ENCODE measurements at regions not wholly inside any gene's neighbourhood (a gene's known extent, or its start where the extent isn't known, plus 50 kb on each side); places are given as distances from the start of the nearest gene placed in this dataset.

GRCh38 chr5:68730220-68730978 is 363.4 kb upstream of the SLC30A5 start:
- H4K20me1 ChIP-seq (ENCODE audit: insufficient read depth): no peaks in the 10 kb centered on the region
- H3K4me1 ChIP-seq (ENCODE audit: control insufficient read depth in 1 of 2, insufficient read depth in 2 of 2, low read length in 2 of 2): no peaks in the 10 kb centered on the region
- no peaks in the 10 kb centered on the region for H3K9me2 ChIP-seq (ENCODE audit: insufficient read depth)
- H3K9ac ChIP-seq (ENCODE audit: low read length): no peak overlapping the region
- ATAC-seq (no peak), DNase-seq (ENCODE audit: low read depth, low spot score) (no peak)
- no peaks in the 10 kb centered on the region for H3K79me2 ChIP-seq (ENCODE audit: insufficient read depth, low read length)
- no peak overlapping the region for H2AFZ ChIP-seq (ENCODE audit: low read depth, low read length, poor library complexity, severe bottlenecking)
- H3K36me3 ChIP-seq (ENCODE audit: control insufficient read depth in 1 of 2, insufficient read depth in 2 of 2, low read length in 2 of 2): no peaks in the 10 kb centered on the region
- ChIA-PET POLR2A (no interaction called here), RAD21 (ENCODE audit: low non-redundant PET in 1 of 2, low total read pairs in 2 of 2, uncharacterized antibody in 2 of 2, unreplicated experiment in 2 of 2) (no interaction called here), CTCF (no interaction called here)
- H3K4me2 ChIP-seq (ENCODE audit: low read length): no peak overlapping the region
- BruUV-seq (replicated peaks): no TSS peak
- TF ChIP-seq, protein P1, sequence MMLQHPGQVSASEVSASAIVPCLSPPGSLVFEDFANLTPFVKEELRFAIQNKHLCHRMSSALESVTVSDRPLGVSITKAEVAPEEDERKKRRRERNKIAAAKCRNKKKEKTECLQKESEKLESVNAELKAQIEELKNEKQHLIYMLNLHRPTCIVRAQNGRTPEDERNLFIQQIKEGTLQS (IDR thresholded peaks at IDR 0.05): no peak
- TF ChIP-seq JUND (IDR thresholded peaks at IDR 0.05): no peak
- no peak for TF ChIP-seq ZFX (IDR thresholded peaks at IDR 0.05)
- H3K9me3 ChIP-seq (ENCODE audit: control insufficient read depth in 1 of 2, insufficient read depth in 1 of 2, low read depth in 1 of 2, low read length in 2 of 2): no peaks in the 10 kb centered on the region
- no peak overlapping the region for H3K4me3 ChIP-seq (replicated peaks in 1 of 2; ENCODE audit: low read depth in 1 of 2, low read length in 2 of 2)
- intact Hi-C loops (cut with micrococcal nuclease): loop anchor here (5.0 kb wide), 1 partner anchor 47 kb away; no protein-coding TSS in a partner anchor
- no peaks in the 10 kb centered on the region for H3K27me3 ChIP-seq (ENCODE audit: insufficient read depth, low read length)
- no peak overlapping the region for H3K27ac ChIP-seq (ENCODE audit: low read depth, low read length)

DNA sequence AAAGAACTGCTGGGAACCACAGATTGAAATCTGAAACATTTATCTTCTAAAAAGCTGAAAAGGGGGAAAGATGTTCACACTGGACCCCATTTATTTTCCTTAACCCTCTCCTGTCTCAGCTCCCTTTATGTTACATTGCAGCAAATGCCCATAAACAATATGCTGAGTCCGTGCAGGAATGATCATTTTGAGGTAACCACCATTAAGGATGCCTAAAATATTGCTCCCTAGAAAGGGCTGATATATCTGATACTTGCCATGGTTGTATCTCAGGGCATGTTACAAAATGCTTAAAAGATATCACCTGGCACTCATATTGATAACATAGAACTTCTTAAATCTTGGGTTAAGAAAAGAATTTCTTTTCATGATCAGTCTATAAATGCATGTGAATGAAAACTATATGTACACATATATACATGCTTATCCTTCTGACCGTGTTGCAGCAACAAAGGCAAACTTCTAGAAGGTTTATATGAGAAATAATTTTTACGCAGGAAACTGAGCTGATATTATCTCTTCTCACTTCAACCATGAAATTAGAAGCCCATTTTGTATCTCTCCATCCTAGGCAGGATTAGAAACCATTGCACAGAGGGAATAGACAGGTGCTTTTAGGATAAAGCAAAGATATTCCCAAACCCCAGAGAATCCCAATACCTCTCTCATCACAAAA is 362.7 kb upstream of the SLC30A5 start:
- CTCF ChIA-PET: no interaction called here
- TF ChIP-seq FOSL1 (IDR thresholded peaks at IDR 0.05; ENCODE audit: low read depth): no peak
- no peak for TF ChIP-seq EZH2 (IDR thresholded peaks at IDR 0.05)
- TF ChIP-seq ZFX (IDR thresholded peaks at IDR 0.05): no peak
- TF ChIP-seq, protein P2, sequence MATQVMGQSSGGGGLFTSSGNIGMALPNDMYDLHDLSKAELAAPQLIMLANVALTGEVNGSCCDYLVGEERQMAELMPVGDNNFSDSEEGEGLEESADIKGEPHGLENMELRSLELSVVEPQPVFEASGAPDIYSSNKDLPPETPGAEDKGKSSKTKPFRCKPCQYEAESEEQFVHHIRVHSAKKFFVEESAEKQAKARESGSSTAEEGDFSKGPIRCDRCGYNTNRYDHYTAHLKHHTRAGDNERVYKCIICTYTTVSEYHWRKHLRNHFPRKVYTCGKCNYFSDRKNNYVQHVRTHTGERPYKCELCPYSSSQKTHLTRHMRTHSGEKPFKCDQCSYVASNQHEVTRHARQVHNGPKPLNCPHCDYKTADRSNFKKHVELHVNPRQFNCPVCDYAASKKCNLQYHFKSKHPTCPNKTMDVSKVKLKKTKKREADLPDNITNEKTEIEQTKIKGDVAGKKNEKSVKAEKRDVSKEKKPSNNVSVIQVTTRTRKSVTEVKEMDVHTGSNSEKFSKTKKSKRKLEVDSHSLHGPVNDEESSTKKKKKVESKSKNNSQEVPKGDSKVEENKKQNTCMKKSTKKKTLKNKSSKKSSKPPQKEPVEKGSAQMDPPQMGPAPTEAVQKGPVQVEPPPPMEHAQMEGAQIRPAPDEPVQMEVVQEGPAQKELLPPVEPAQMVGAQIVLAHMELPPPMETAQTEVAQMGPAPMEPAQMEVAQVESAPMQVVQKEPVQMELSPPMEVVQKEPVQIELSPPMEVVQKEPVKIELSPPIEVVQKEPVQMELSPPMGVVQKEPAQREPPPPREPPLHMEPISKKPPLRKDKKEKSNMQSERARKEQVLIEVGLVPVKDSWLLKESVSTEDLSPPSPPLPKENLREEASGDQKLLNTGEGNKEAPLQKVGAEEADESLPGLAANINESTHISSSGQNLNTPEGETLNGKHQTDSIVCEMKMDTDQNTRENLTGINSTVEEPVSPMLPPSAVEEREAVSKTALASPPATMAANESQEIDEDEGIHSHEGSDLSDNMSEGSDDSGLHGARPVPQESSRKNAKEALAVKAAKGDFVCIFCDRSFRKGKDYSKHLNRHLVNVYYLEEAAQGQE (IDR thresholded peaks at IDR 0.05; ENCODE audit: low read depth): no peak
- TF ChIP-seq CEBPB (IDR thresholded peaks at IDR 0.05; ENCODE audit: low read depth): no peak
- no peak for TF ChIP-seq SP1 (IDR thresholded peaks at IDR 0.05; ENCODE audit: low read depth)
- no peak for TF ChIP-seq TCF7L2 (IDR thresholded peaks at IDR 0.05; ENCODE audit: borderline replicate concordance, extremely low read depth, insufficient read depth, insufficient read length)
- no peak for TF ChIP-seq EGR1 (IDR thresholded peaks at IDR 0.05; ENCODE audit: low read depth)
- TF ChIP-seq CBX3 (IDR thresholded peaks at IDR 0.05; ENCODE audit: low read depth): no peak
- no peak for TF ChIP-seq POLR2AphosphoS5 (IDR thresholded peaks at IDR 0.05; ENCODE audit: low read depth, low read length)
- no peak for TF ChIP-seq ZBTB33 (IDR thresholded peaks at IDR 0.05; ENCODE audit: extremely low read depth, insufficient replicate concordance, low read length)
- TF ChIP-seq EZH2phosphoT487 (IDR thresholded peaks at IDR 0.05; ENCODE audit: borderline replicate concordance): no peak
- TF ChIP-seq JUND (IDR thresholded peaks at IDR 0.05): no peak

More for the DNA sequence above, 362.7 kb upstream of the SLC30A5 start:
- intact Hi-C loops (cut with micrococcal nuclease): loop anchor here (5.0 kb wide), 1 partner anchor 46 kb away; no protein-coding TSS in a partner anchor
- Histone ChIP-seq H4K20me1 (ENCODE audit: insufficient read depth) (no peaks in the 10 kb centered on the region), H3K4me2 (ENCODE audit: low read length) (no peak overlapping the region), H3K27me3 (ENCODE audit: insufficient read depth, low read length) (no peaks in the 10 kb centered on the region), H3K79me2 (ENCODE audit: insufficient read depth, low read length) (no peaks in the 10 kb centered on the region), H3K9ac (ENCODE audit: low read length) (no peak overlapping the region), H3K9me2 (ENCODE audit: insufficient read depth) (no peaks in the 10 kb centered on the region), H3K36me3 (ENCODE audit: control insufficient read depth in 1 of 2, insufficient read depth in 2 of 2, low read length in 2 of 2) (no peaks in the 10 kb centered on the region), H3K4me3 (replicated peaks in 1 of 2; ENCODE audit: low read depth in 1 of 2, low read length in 2 of 2) (no peak overlapping the region), H3K9me3 (ENCODE audit: control insufficient read depth in 1 of 2, insufficient read depth in 1 of 2, low read depth in 1 of 2, low read length in 2 of 2) (no peaks in the 10 kb centered on the region), H3K27ac (ENCODE audit: low read depth, low read length) (no peak overlapping the region), H3K4me1 (ENCODE audit: control insufficient read depth in 1 of 2, insufficient read depth in 2 of 2, low read length in 2 of 2) (no peaks in the 10 kb centered on the region), H2AFZ (ENCODE audit: low read depth, low read length, poor library complexity, severe bottlenecking) (no peak overlapping the region)
- no TSS peak for BruUV-seq (replicated peaks)
- ChIA-PET RAD21 (ENCODE audit: low non-redundant PET in 1 of 2, low total read pairs in 2 of 2, uncharacterized antibody in 2 of 2, unreplicated experiment in 2 of 2) (no interaction called here), POLR2A (no interaction called here)
- no peak for DNase-seq (ENCODE audit: low read depth, low spot score)
- ATAC-seq: no peak

Data from HCT116 (cell line).